OCI-LY3 (cell line): ENCODE measurements at regions not wholly inside any gene's neighbourhood (a gene's known extent, or its start where the extent isn't known, plus 50 kb on each side); places are given as distances from the start of the nearest gene placed in this dataset.

ENCODE experiments used
- CTCF ChIP-seq: fragments of 200-600, 300-600 bp; sonication (generic); IDR thresholded peaks from 2 replicates; pipeline ENCODE4 v1.5.1; 2014; ENCODE audit warnings: antibody characterized with exemption, low read length, low read depth
- EZH2phosphoT487 ChIP-seq: fragments of 200-600 bp; shearing (Covaris generic); IDR thresholded peaks from 2 replicates; pipeline ENCODE4 v1.6.1; 2018; ENCODE audit warnings: antibody characterized with exemption, mixed run types, low read depth

- TF ChIP-seq CTCF, result no peak
- TF ChIP-seq EZH2phosphoT487, result no peak
Measured at GRCh38 chr20:53875452-53875851, 194.9 kb downstream of the BCAS1 start.
